Inflammatory macrophage treated with lipopolysaccharide for 4 hours (primary cell): ENCODE measurements at regions not wholly inside any gene's neighbourhood (a gene's known extent, or its start where the extent isn't known, plus 50 kb on each side); places are given as distances from the start of the nearest gene placed in this dataset.

Experiments
- DNase-seq: peaks from one replicate; pipeline ENCODE4 v3.0.0-alpha.2; 2020

GRCh38 chr4:1540601-1541375 lies 134.5 kb upstream of the NKX1-1 start:
- no peak for DNase-seq

DNA sequence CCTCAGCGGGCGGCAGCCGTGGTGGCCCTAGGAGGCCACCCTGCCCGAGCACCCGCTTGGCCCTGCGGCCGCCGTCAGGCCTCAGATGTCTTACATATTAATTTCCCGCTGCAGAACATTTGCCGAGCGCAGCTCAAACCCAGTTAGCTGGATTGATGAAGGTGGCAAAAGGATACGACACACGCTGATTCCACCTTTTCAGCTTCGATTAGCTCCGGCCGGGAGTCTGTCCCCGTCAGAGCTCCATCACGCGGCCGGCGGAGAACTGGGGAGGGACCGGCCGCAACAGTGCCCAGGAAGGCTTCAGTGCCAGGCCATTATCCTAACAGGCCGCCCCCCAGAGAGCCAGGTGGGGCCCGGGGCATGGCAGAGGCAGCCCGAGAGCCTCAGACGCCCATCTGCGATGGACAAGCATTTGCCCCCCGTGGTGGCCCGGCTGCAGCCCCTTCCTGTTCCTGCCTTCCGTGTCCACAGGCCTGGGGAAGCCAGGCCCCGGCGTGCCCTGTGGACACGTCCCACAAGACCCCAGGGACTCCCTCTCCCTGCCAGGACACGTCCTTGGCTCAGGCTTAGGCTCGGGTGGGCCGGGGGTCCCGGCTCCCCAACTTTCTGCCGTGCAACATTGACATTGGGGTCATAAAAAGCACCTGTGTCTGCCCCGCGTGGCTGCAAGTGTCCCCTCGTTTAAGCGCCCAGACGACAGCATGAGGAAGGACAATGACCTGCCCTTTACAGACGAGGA lies 133.8 kb upstream of the NKX1-1 start:
- no peak for DNase-seq

- no peak for DNase-seq
Measured at GRCh38 chr4:1538941-1539772, 132.9 kb upstream of the NKX1-1 start.

DNA sequence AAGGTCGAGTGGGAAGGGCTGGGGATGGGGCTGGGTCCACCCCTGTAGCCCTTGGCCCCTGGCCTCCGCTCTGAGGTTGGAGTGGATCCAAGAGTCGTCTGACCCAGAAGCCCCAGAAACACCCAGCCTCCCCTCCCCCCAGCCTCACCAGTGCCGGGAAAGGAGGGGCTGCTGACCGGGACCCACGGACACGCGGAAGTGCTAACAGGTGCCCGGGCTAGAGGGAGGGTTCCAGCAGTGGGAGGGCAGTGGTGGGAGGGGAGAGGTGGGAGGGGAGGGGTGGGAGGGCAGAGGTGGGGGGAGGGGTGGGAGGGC lies 131.8 kb upstream of the NKX1-1 start:
- no peak for DNase-seq

- no peak for DNase-seq
Measured at GRCh38 chr4:1537410-1538095, 131.3 kb upstream of the NKX1-1 start.

GRCh38 chr4:1536579-1537409 lies 130.6 kb upstream of the NKX1-1 start:
- no peak for DNase-seq

- DNase-seq: no peak
Measured at GRCh38 chr4:1535926-1536578, 129.8 kb upstream of the NKX1-1 start.

DNA sequence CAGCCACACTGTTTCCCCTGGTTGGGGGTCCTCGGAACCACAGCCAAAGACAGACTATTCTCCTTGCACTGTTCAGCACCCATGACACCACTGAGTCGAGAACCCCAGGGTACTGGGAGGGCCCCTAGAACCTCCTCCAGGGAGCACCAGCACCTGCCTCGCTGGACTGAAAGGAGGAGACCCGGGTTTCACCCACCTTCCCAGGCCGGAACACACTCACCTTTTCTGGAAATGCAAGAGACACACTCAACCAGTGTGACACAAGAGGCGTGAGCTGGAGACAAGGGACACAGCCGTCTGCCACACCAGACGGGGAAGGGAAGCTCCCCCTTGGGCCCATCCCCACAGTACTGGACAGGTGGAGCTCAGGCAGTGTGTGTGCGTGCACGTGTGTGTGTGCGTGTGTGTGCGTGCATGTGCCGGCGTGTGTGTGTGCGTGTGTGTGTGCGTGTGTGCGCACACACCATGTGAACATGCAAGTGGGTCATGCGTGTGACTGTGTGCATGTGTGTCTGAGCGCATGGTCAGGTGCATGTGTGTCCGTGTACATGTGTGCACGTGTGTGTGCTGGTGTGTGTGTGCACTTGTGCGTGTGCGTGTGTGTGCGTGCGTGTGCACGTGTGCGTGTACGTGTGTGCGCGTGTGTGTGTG lies 128.8 kb upstream of the NKX1-1 start:
- no peak for DNase-seq

- no peak for DNase-seq
Measured at GRCh38 chr4:1534095-1534872, 128.0 kb upstream of the NKX1-1 start.

DNA sequence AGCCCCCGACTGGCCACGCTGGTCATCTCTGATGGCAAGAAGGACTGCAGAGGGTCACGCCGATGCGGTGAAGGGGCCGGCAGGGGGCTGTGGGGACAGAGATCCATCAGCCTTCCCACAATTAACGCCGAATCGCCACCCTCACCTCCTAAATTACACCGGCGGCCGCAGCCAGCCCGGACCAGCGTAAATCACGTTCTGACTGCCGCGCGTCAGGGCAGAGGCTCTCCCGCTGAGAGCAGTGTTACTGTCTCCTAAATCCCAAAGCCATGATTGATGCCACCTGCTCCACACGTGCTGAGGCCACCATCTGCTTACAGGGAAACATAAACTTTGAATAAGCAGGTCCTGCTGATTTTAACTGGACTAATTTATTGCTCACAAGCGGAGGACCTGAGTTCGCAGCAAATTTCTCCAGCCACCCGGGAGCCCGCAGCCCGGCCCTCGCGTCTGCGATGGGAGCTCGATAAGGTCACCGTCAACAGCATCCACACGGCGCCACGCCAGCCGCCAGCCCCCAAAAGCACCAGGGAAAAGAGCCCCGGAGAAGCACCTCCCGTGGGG lies 127.3 kb upstream of the NKX1-1 start:
- no peak for DNase-seq

- DNase-seq: no peak
Measured at GRCh38 chr4:1532549-1533395, 126.5 kb upstream of the NKX1-1 start.

GRCh38 chr4:1531683-1532548 lies 125.7 kb upstream of the NKX1-1 start:
- DNase-seq: no peak

DNA sequence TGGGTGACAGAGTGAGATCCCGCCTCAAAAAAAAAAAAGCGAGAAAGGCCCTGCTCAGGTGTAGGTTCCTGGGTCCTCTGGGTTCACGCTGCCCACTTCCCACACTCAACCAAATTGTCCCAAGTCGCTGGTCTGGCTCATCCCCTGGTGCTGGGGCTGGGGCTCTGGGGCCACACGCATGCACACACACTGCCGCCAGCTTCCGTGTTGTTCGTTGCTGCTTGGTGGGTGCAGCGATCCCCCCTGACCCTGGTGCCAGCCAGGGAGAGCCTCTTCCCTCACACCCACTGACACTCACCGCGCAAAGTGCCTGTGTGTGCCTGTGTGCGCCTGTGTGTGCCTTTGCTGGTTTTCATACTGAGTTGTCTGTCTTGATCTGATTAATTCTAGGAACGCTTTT lies 124.1 kb upstream of the NKX1-1 start:
- DNase-seq: no peak

GRCh38 chr4:1524761-1525160 lies 118.5 kb upstream of the NKX1-1 start:
- no peak for DNase-seq

GRCh38 chr4:1523907-1524636 lies 117.8 kb upstream of the NKX1-1 start:
- DNase-seq: no peak

- no peak for DNase-seq
Measured at GRCh38 chr4:1523506-1523905, 117.3 kb upstream of the NKX1-1 start.

- DNase-seq: no peak
Measured at GRCh38 chr4:1523033-1523432, 116.8 kb upstream of the NKX1-1 start.
